ENCODE measurements at regions not wholly inside any gene's neighbourhood (a gene's known extent, or its start where the extent isn't known, plus 50 kb on each side); places are given as distances from the start of the nearest gene placed in this dataset.

- no peak for DNase-seq (ENCODE audit: low read depth)
Measured at GRCh38 chr12:130216031-130216430, 53.8 kb downstream of the FZD10 start.

GRCh38 chr12:130218682-130219081, 56.4 kb downstream of the FZD10 start:
- DNase-seq (ENCODE audit: low read depth): no peak

GRCh38 chr12:130219929-130220705, 57.9 kb downstream of the FZD10 start:
- no peak for DNase-seq (ENCODE audit: low read depth)

- no peak for DNase-seq (ENCODE audit: low read depth)
Measured at GRCh38 chr12:130220706-130221100, 58.4 kb downstream of the FZD10 start.

- DNase-seq (ENCODE audit: low read depth): no peak
Measured at GRCh38 chr12:130222519-130223218, 60.4 kb downstream of the FZD10 start.

- DNase-seq (ENCODE audit: low read depth): no peak
Measured at GRCh38 chr12:130223767-130224244, 61.5 kb downstream of the FZD10 start.

GRCh38 chr12:130224613-130225012, 62.3 kb downstream of the FZD10 start:
- DNase-seq (ENCODE audit: low read depth): no peak

- DNase-seq (ENCODE audit: low read depth): no peak
Measured at GRCh38 chr12:130225347-130225746, 63.1 kb downstream of the FZD10 start.

GRCh38 chr12:130226126-130226525, 63.9 kb downstream of the FZD10 start:
- DNase-seq (ENCODE audit: low read depth): no peak

GRCh38 chr12:130226771-130227170, 64.5 kb downstream of the FZD10 start:
- no peak for DNase-seq (ENCODE audit: low read depth)

- DNase-seq (ENCODE audit: low read depth): no peak
Measured at GRCh38 chr12:130227641-130228040, 65.4 kb downstream of the FZD10 start.

GRCh38 chr12:130236446-130236845, 74.2 kb downstream of the FZD10 start:
- no peak for DNase-seq (ENCODE audit: low read depth)

- no peak for DNase-seq (ENCODE audit: low read depth)
Measured at GRCh38 chr12:130240831-130241590, 78.7 kb downstream of the FZD10 start.

- DNase-seq (ENCODE audit: low read depth): no peak
Measured at GRCh38 chr12:130242506-130242905, 80.2 kb downstream of the FZD10 start.

GRCh38 chr12:130245251-130245650, 83.0 kb downstream of the FZD10 start:
- DNase-seq (ENCODE audit: low read depth): no peak

- DNase-seq (ENCODE audit: low read depth): no peak
Measured at GRCh38 chr12:130246560-130246959, 84.3 kb downstream of the FZD10 start.

GRCh38 chr12:130247634-130248237, 85.5 kb downstream of the FZD10 start:
- DNase-seq (ENCODE audit: low read depth): no peak

GRCh38 chr12:130249376-130249775, 87.1 kb downstream of the FZD10 start:
- DNase-seq (ENCODE audit: low read depth): no peak

GRCh38 chr12:130251236-130251780, 86.4 kb upstream of the PIWIL1 start:
- DNase-seq (ENCODE audit: low read depth): no peak

GRCh38 chr12:130253866-130254265, 83.8 kb upstream of the PIWIL1 start:
- DNase-seq (ENCODE audit: low read depth): no peak

- DNase-seq (ENCODE audit: low read depth): no peak
Measured at GRCh38 chr12:130254461-130255276, 83.0 kb upstream of the PIWIL1 start.

Measured in LHCN-M2 (cell line).